CD4-positive, alpha-beta T cell (primary cell): ENCODE measurements at regions not wholly inside any gene's neighbourhood (a gene's known extent, or its start where the extent isn't known, plus 50 kb on each side); places are given as distances from the start of the nearest gene placed in this dataset.

Source experiments
- ATAC-seq: fragments of 200-7000 bp; cut with Tn5 transposase; one replicate; pipeline ENCODE4 v1.10.0; 2022; ENCODE audit warnings: mild to moderate bottlenecking; ENCODE audit not compliant: poor library complexity
- CTCF ChIA-PET: fragments of 350-600 bp; sonication (Branson Sonifier 250); formaldehyde crosslinking; loops from one replicate; lab custom pipeline; 2021; ENCODE audit warnings: antibody characterized with exemption, inconsistent platforms; lab: Charles Lee
- POLR2A ChIA-PET: fragments of 350-600 bp; sonication (Branson Sonifier 250); formaldehyde crosslinking; loops from one replicate; lab custom pipeline; 2021; ENCODE audit warnings: antibody characterized with exemption, inconsistent platforms; lab: Charles Lee
- DNase-seq, 14 experiments: peaks; one replicate each; pipeline ENCODE4 v3.0.0-alpha.2; 2013 to 2020; ENCODE audit warnings: mixed read lengths in 2 of 14
- H3K27ac ChIP-seq, 2 donors: one replicate each; pipeline versions ENCODE4 v1.5.1 to v1.7.0; 2013; ENCODE audit warnings: low read length in 2 of 2, low read depth in 1 of 2, mild to moderate bottlenecking in 1 of 2
- H3K27me3 ChIP-seq, 2 experiments: 1 replicate in 1 of 2; 2 replicates in 1 of 2; pipeline versions ENCODE4 v1.6.1 to v1.7.0; 2013; ENCODE audit warnings: low read length in 2 of 2, control low read depth in 1 of 2, mild to moderate bottlenecking in 1 of 2, moderate library complexity in 1 of 2; ENCODE audit not compliant: insufficient read depth in 2 of 2, control insufficient read depth in 1 of 2
- H3K36me3 ChIP-seq: one replicate; pipeline ENCODE4 v1.6.1; 2013; ENCODE audit warnings: low read length, control low read depth; ENCODE audit not compliant: insufficient read depth
- H3K4me1 ChIP-seq: one replicate; pipeline ENCODE4 v1.6.1; 2013; ENCODE audit warnings: low read length, control low read depth; ENCODE audit not compliant: insufficient read depth
- H3K4me3 ChIP-seq: one replicate; pipeline ENCODE4 v1.5.1; 2013; ENCODE audit warnings: mild to moderate bottlenecking, low read length, moderate library complexity
- H3K9me3 ChIP-seq, 2 experiments: 1 replicate in 1 of 2; 2 replicates in 1 of 2; pipeline versions ENCODE4 v1.6.1 to v1.7.0; 2013; ENCODE audit warnings: low read length in 2 of 2, mild to moderate bottlenecking in 2 of 2, control low read depth in 1 of 2, moderate library complexity in 1 of 2; ENCODE audit not compliant: control insufficient read depth in 1 of 2, insufficient read depth in 1 of 2
- H3K27ac Mint-ChIP-seq: one replicate; pipeline ENCODE4 v1.8.0; 2020; ENCODE audit warnings: mixed read lengths
- H3K27me3 Mint-ChIP-seq: one replicate; pipeline ENCODE4 v1.8.0; 2021; ENCODE audit warnings: mixed read lengths
- H3K36me3 Mint-ChIP-seq: one replicate; pipeline ENCODE4 v1.8.0; 2021; ENCODE audit warnings: low read depth, mixed read lengths
- H3K4me1 Mint-ChIP-seq: one replicate; pipeline ENCODE4 v1.8.0; 2021; ENCODE audit warnings: low read depth, mixed read lengths
- H3K4me3 Mint-ChIP-seq: one replicate; pipeline ENCODE4 v1.8.0; 2020; ENCODE audit warnings: mild to moderate bottlenecking, mixed read lengths
- H3K9me3 Mint-ChIP-seq: one replicate; pipeline ENCODE4 v1.8.0; 2020; ENCODE audit warnings: mixed read lengths
- CTCF ChIP-seq: fragments of 200-600 bp; IDR thresholded peaks from one replicate; pipeline ENCODE4 v1.8.0; 2022; ENCODE audit warnings: antibody characterized with exemption, mild to moderate bottlenecking
- intact Hi-C, 2 experiments: fragments of 100-400 bp; cut with DNase I in 1 of 2; cut with micrococcal nuclease in 1 of 2; formaldehyde crosslinking; loops; one replicate each; pipeline versions ENCODE4 v1.15.1 to v1.9.0; 2023 to 2025; cut with DNase I, micrococcal nuclease

DNA sequence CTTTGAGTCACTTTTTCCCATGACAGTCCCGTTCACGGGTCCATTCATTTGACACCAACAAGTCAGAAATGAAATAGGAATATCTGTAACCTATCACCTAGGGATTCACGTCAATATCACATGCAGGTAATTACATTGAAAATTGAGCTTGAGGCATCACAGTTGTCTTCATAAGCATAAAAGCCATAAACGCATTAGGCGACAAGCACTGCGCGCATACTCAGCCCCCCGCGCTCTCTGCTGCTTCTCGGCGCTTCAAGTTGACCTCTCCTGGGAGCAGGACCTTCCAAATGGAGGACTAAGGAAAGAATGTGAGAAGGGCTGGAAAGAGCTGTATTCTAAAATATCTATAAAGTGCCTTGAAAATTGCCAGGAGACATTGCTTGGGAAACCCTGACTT lies 130.5 kb upstream of the TNS3 start:
- intact Hi-C loops, result no loop called here
- CTCF ChIA-PET, result no interaction called here
- Mint-ChIP-seq H3K4me3 (no peak overlapping the region), H3K27me3 (no peaks in the 10 kb centered on the region), H3K4me1 (no peaks in the 10 kb centered on the region), H3K27ac (no peak overlapping the region), H3K36me3 (no peaks in the 10 kb centered on the region), H3K9me3 (no peaks in the 10 kb centered on the region)
- Histone ChIP-seq H3K4me3 (no peak overlapping the region), H3K27me3 (no peaks in the 10 kb centered on the region), H3K9me3 (no peaks in the 10 kb centered on the region), H3K4me1 (no peaks in the 10 kb centered on the region), H3K27ac (no peak overlapping the region), H3K36me3 (no peaks in the 10 kb centered on the region)
- TF ChIP-seq CTCF, result no peak
- ATAC-seq, result no peak
- DNase-seq, result no peak
- POLR2A ChIA-PET, result no interaction called here

DNA sequence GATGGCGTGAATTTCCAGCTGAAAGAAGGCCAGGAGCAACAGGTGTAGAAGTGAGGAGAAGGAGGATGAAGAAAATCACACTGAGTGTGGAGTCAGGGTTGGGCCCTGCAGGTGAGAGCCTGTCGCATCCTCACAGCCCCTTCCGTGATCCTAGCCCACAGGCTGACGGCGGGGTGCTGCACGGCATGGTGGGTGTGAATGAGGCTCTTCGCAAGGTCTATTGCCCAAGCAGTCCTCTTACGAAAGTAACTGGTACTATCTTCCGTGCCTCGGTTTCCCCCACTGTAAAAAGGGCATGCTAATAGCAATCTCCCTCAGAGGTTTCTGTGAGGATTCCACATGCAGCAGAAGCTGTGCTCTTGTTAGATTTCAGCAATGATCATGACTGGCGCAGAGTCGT lies 129.9 kb upstream of the TNS3 start:
- Histone ChIP-seq H3K4me3 (no peak overlapping the region), H3K27me3 (no peaks in the 10 kb centered on the region), H3K36me3 (no peaks in the 10 kb centered on the region), H3K27ac (no peak overlapping the region), H3K9me3 (no peaks in the 10 kb centered on the region), H3K4me1 (no peaks in the 10 kb centered on the region)
- no peak for ATAC-seq
- intact Hi-C loops, result no loop called here
- CTCF ChIA-PET, result no interaction called here
- POLR2A ChIA-PET, result no interaction called here
- Mint-ChIP-seq H3K27ac (no peak overlapping the region), H3K36me3 (no peaks in the 10 kb centered on the region), H3K27me3 (no peaks in the 10 kb centered on the region), H3K9me3 (no peaks in the 10 kb centered on the region), H3K4me3 (no peak overlapping the region), H3K4me1 (no peaks in the 10 kb centered on the region)
- no peak for TF ChIP-seq CTCF
- no peak for DNase-seq

DNA sequence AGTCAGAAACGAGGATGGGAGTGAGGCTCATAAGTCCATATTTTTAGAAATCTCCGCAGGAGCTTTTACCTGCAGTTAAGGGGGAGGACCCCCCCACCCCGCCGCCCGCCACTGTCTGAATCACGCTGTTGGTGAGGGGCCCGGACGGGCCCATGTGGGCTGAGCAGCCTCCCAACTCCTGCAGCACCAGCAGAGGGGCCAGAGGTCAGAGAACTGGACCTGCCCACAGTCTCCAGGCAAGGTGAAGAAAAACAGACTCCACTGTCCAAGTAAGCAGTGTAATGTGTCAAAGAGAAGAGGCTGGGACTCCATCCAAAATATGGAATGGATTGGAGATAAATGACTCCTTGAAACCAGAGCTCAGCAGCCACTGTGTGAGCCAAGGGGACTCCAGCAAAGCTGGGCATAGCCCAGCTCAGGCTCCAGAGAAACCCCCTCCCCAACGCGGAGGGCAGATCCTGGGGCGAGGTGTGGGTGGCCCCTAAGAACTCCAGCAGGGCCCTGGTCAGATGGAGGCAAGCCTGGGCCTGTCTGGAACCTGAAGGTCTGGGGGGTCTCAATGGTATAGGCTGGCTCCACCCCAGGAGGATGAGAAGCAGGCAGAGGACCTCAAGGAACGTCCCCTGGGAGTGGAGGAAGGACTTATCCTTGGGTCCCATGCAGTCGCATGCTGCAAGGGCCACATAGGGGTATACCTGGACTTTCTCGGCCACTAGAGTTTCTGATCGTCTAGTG lies 128.5 kb upstream of the TNS3 start:
- H3K27me3 ChIP-seq, result no peaks in the 10 kb centered on the region
- DNase-seq (no peak), ATAC-seq (no peak)
- no peaks in the 10 kb centered on the region for H3K4me1 Mint-ChIP-seq
- TF ChIP-seq CTCF, result no peak
- no peaks in the 10 kb centered on the region for H3K36me3 ChIP-seq
- H3K4me3 ChIP-seq, result no peak overlapping the region
- no peaks in the 10 kb centered on the region for H3K36me3 Mint-ChIP-seq
- H3K9me3 ChIP-seq, result no peaks in the 10 kb centered on the region
- CTCF ChIA-PET, result no interaction called here
- H3K27ac ChIP-seq, result no peak overlapping the region
- H3K27me3 Mint-ChIP-seq, result no peaks in the 10 kb centered on the region
- H3K4me3 Mint-ChIP-seq, result no peak overlapping the region
- H3K4me1 ChIP-seq, result no peaks in the 10 kb centered on the region
- POLR2A ChIA-PET, result no interaction called here
- no peak overlapping the region for H3K27ac Mint-ChIP-seq
- no peaks in the 10 kb centered on the region for H3K9me3 Mint-ChIP-seq
- intact Hi-C loops, result no loop called here
